K562 (cell line): ENCODE measurements at regions not wholly inside any gene's neighbourhood (a gene's known extent, or its start where the extent isn't known, plus 50 kb on each side); places are given as distances from the start of the nearest gene placed in this dataset.

Experiments used
- ARID1B ChIP-seq: fragments of 450-650 bp; IDR thresholded peaks from 2 replicates; pipeline ENCODE4 v1.6.1; 2016; ENCODE audit warnings: antibody characterized with exemption, mild to moderate bottlenecking, inconsistent platforms
- CC2D1A ChIP-seq: fragments of 450-650 bp; IDR thresholded peaks from 2 replicates; pipeline ENCODE4 v1.6.1; 2017; ENCODE audit warnings: mild to moderate bottlenecking
- CEBPG ChIP-seq, 3 experiments: fragments of 200-800 bp in 1 of 3; sonication (Bioruptor generic) in 1 of 3; sonication (generic) in 1 of 3; formaldehyde crosslinking in 1 of 3; IDR thresholded peaks in 2 of 3; conservative IDR thresholded peaks in 1 of 3; 2 replicates each; pipeline versions ENCODE4 v1.6.1 to v1.8.0; 2016 to 2022; ENCODE audit warnings: missing compliant biosample characterization in 2 of 3, missing genetic modification characterization in 2 of 3, mild to moderate bottlenecking in 1 of 3, missing genetic modification reagents in 1 of 3
- COPS2 ChIP-seq: fragments of 450-650 bp; conservative IDR thresholded peaks from 2 replicates; pipeline ENCODE4 v1.6.1; 2016; ENCODE audit warnings: mild to moderate bottlenecking, moderate library complexity
- DEAF1 ChIP-seq: fragments of 450-650 bp; formaldehyde crosslinking; IDR thresholded peaks from 2 replicates; pipeline ENCODE4 v1.4.0; 2020; ENCODE audit warnings: mild to moderate bottlenecking, moderate library complexity
- EHMT2 ChIP-seq: fragments of 450-650 bp; IDR thresholded peaks from 2 replicates; pipeline ENCODE4 v1.6.1; 2018; ENCODE audit warnings: antibody characterized with exemption
- GABPA ChIP-seq: fragments of 200-800 bp; sonication (Bioruptor generic); conservative IDR thresholded peaks from 2 replicates; pipeline ENCODE4 v1.6.1; 2016; ENCODE audit warnings: low read depth, missing genetic modification characterization, missing compliant biosample characterization
- HMGN3 ChIP-seq: IDR thresholded peaks from 2 replicates; pipeline ENCODE4 v1.6.1; 2011; ENCODE audit warnings: borderline replicate concordance, low read depth, mild to moderate bottlenecking, mixed read lengths, low read length; ENCODE audit not compliant: insufficient read length; ENCODE audit errors: extremely low read depth
- MLX ChIP-seq, 2 experiments: fragments of 450-650 bp in 1 of 2; sonication (generic) in 1 of 2; formaldehyde crosslinking; conservative IDR thresholded peaks; 2 replicates each; pipeline versions ENCODE4 v1.4.0 to v1.8.1; 2020 to 2022; ENCODE audit warnings: mild to moderate bottlenecking in 1 of 2, missing genetic modification reagents in 1 of 2
- NBN ChIP-seq: fragments of 450-650 bp; IDR thresholded peaks from 2 replicates; pipeline ENCODE4 v1.6.1; 2016; ENCODE audit warnings: low read depth, mild to moderate bottlenecking
- NR1H2 ChIP-seq: sonication (generic); formaldehyde crosslinking; IDR thresholded peaks from 2 replicates; pipeline ENCODE4 v1.4.0; 2020; ENCODE audit warnings: mild to moderate bottlenecking, missing genetic modification reagents
- PTRF ChIP-seq: fragments of 450-650 bp; IDR thresholded peaks from 2 replicates; pipeline ENCODE4 v1.6.1; 2016; ENCODE audit warnings: mild to moderate bottlenecking, missing genetic modification characterization, missing compliant biosample characterization
- RBM17 ChIP-seq: fragments of 200-400 bp; formaldehyde crosslinking; IDR thresholded peaks from 2 replicates; pipeline ENCODE4 v1.6.1; 2017; ENCODE audit warnings: low read depth, mild to moderate bottlenecking, low read length, borderline replicate concordance
- TARDBP ChIP-seq: fragments of 450-650 bp; IDR thresholded peaks from 2 replicates; pipeline ENCODE4 v1.6.1; 2016
- TBP ChIP-seq: optimal IDR thresholded peaks from 2 replicates; pipeline ENCODE3; 2011; ENCODE audit warnings: low read depth, low read length, improper control_type of control experiment
- TFAM ChIP-seq: fragments of 250-450 bp; sonication (Bioruptor Pico); conservative IDR thresholded peaks from 2 replicates; pipeline ENCODE4 v1.5.0; 2021; ENCODE audit warnings: mild to moderate bottlenecking, moderate library complexity
- ZBTB1 ChIP-seq: sonication (generic); formaldehyde crosslinking; IDR thresholded peaks from 2 replicates; pipeline ENCODE4 v1.8.1; 2023; ENCODE audit warnings: missing genetic modification reagents, low read depth, mild to moderate bottlenecking, borderline replicate concordance
- ZFP1 ChIP-seq: fragments of 450-650 bp; formaldehyde crosslinking; IDR thresholded peaks from 2 replicates; pipeline ENCODE4 v1.4.0; 2020; ENCODE audit warnings: mild to moderate bottlenecking, mixed read lengths
- ZFP36 ChIP-seq: fragments of 150-350 bp; IDR thresholded peaks from 2 replicates; pipeline ENCODE4 v1.6.1; 2018; ENCODE audit warnings: low read length, low read depth; ENCODE audit not compliant: partially characterized antibody
- ZMIZ1 ChIP-seq, 2 experiments: fragments of 150-350 bp in 1 of 2; IDR thresholded peaks; 2 replicates each; pipeline ENCODE4 v1.6.1; 2012 to 2016; ENCODE audit warnings: low read depth in 2 of 2, low read length in 2 of 2, mild to moderate bottlenecking in 1 of 2, moderate library complexity in 1 of 2
- ZNF511 ChIP-seq: sonication (generic); formaldehyde crosslinking; IDR thresholded peaks from 2 replicates; pipeline ENCODE4 v1.8.0; 2022; ENCODE audit warnings: mild to moderate bottlenecking, missing genetic modification reagents
- ZNF561 ChIP-seq: fragments of 450-650 bp; formaldehyde crosslinking; conservative IDR thresholded peaks from 2 replicates; pipeline ENCODE4 v1.4.0; 2020; ENCODE audit warnings: mild to moderate bottlenecking, moderate library complexity
- ZNF764 ChIP-seq: fragments of 250-450 bp; sonication (Bioruptor Pico); IDR thresholded peaks from 2 replicates; pipeline ENCODE4 v1.4.0; 2020; ENCODE audit warnings: low read depth, mild to moderate bottlenecking, moderate library complexity

GRCh38 chr10:5284311-5285057 is 80.3 kb upstream of the UCN3 start (continued):
- TF ChIP-seq ZMIZ1 (IDR thresholded peaks at IDR 0.05; ENCODE audit: low read depth in 2 of 2, low read length in 2 of 2) (no peak), MLX (CRISPR knock-in tag; conservative IDR thresholded peaks at IDR 0.05) (no peak), EHMT2 (peak; percentile 64; the same call in 1 of the 2 replicates), CEBPG (CRISPR knock-in tag; IDR thresholded peaks at IDR 0.05) (peak; percentile 78), CEBPG (tag; conservative IDR thresholded peaks at IDR 0.05 in 1 of 2, IDR thresholded peaks at IDR 0.05 in 1 of 2) (peak; percentile 80 to 94), TFAM (no peak), ARID1B (peak; percentile 75), TARDBP (no peak), RBM17 (no peak), ZNF561 (CRISPR knock-in tag) (no peak), ZFP1 (no peak), NR1H2 (no peak), ZNF511 (CRISPR knock-in tag) (no peak), COPS2 (no peak), ZNF764 (CRISPR knock-in tag) (no peak), ZBTB1 (CRISPR knock-in tag) (no peak), ZFP36 (no peak), DEAF1 (CRISPR knock-in tag) (no peak), CC2D1A (no peak), GABPA (tag) (peak; percentile 76), NBN (peak; percentile 57; the same call in 1 of the 2 replicates), TBP (no peak), HMGN3 (no peak), PTRF (tag) (no peak)
